ENCODE measurements at regions not wholly inside any gene's neighbourhood (a gene's known extent, or its start where the extent isn't known, plus 50 kb on each side); places are given as distances from the start of the nearest gene placed in this dataset.

DNA sequence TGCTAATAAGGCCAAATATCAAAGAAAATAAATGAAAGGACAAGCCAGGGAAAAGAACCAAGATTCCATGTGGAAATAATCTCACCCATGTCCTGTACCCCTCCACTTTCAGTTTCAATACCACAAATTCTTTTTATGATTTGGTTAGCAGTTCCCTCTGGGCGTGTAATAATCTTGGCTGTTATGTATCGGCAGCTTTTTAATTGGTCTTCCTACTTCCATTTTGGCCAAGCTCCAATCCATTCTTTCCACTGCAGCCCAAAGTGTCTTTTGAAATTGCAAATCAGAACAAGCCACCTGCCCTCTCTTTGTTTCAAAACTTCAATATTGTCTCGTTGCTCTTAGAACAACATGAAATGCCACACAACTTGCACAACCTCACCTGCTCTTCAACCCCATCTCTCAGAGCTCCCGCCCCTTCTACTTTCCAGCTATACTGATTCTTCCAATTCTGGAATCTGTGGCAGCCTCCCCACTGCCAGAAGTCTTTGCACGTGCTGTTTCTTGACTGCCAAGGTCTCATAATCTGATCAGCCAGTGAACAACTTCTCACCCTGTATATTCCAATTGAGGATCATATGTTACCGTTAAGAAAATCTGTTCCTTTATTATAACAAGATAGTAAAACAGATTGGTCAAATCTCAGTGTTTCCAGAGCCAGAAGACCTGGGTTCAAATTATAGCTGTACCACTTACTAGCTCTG, 354.5 kb downstream of the CBLN4 start:
- no peak for TF ChIP-seq EZH2 (IDR thresholded peaks at IDR 0.05; ENCODE audit: borderline replicate concordance)
- TF ChIP-seq, protein P1, sequence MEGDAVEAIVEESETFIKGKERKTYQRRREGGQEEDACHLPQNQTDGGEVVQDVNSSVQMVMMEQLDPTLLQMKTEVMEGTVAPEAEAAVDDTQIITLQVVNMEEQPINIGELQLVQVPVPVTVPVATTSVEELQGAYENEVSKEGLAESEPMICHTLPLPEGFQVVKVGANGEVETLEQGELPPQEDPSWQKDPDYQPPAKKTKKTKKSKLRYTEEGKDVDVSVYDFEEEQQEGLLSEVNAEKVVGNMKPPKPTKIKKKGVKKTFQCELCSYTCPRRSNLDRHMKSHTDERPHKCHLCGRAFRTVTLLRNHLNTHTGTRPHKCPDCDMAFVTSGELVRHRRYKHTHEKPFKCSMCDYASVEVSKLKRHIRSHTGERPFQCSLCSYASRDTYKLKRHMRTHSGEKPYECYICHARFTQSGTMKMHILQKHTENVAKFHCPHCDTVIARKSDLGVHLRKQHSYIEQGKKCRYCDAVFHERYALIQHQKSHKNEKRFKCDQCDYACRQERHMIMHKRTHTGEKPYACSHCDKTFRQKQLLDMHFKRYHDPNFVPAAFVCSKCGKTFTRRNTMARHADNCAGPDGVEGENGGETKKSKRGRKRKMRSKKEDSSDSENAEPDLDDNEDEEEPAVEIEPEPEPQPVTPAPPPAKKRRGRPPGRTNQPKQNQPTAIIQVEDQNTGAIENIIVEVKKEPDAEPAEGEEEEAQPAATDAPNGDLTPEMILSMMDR (IDR thresholded peaks at IDR 0.05; ENCODE audit: poor library complexity) = no peak
